ENCODE measurements at regions not wholly inside any gene's neighbourhood (a gene's known extent, or its start where the extent isn't known, plus 50 kb on each side); places are given as distances from the start of the nearest gene placed in this dataset.
"Not testable (repeated sequence)": the region's sequence is repeated elsewhere in the genome, so short reads cannot be mapped to it uniquely, and the experiment has no call there.

GRCh38 chr7:114267550-114267949 is 147.1 kb upstream of the FOXP2 start:
- TF ChIP-seq CTCF, POLR2A (IDR thresholded peaks at IDR 0.05): not testable (repeated sequence)
